ENCODE measurements at regions not wholly inside any gene's neighbourhood (a gene's known extent, or its start where the extent isn't known, plus 50 kb on each side); places are given as distances from the start of the nearest gene placed in this dataset.

- TF ChIP-seq POLR2AphosphoS5 (IDR thresholded peaks at IDR 0.05) (no peak), POLR2A (IDR thresholded peaks at IDR 0.05) (no peak), EP300 (IDR thresholded peaks at IDR 0.05) (no peak)
- TF ChIP-seq, protein P1, sequence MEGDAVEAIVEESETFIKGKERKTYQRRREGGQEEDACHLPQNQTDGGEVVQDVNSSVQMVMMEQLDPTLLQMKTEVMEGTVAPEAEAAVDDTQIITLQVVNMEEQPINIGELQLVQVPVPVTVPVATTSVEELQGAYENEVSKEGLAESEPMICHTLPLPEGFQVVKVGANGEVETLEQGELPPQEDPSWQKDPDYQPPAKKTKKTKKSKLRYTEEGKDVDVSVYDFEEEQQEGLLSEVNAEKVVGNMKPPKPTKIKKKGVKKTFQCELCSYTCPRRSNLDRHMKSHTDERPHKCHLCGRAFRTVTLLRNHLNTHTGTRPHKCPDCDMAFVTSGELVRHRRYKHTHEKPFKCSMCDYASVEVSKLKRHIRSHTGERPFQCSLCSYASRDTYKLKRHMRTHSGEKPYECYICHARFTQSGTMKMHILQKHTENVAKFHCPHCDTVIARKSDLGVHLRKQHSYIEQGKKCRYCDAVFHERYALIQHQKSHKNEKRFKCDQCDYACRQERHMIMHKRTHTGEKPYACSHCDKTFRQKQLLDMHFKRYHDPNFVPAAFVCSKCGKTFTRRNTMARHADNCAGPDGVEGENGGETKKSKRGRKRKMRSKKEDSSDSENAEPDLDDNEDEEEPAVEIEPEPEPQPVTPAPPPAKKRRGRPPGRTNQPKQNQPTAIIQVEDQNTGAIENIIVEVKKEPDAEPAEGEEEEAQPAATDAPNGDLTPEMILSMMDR (IDR thresholded peaks at IDR 0.05) = no peak
- DNase-seq (ENCODE audit: low spot score in 2 of 2) = no peak
- H3K4me3 ChIP-seq = no peak overlapping the region
Measured at GRCh38 chrY:15805985-15806384, 1281.7 kb downstream of the NLGN4Y start.

GRCh38 chrY:15814241-15814640, 1289.9 kb downstream of the NLGN4Y start:
- Histone ChIP-seq H3K27ac (no peak overlapping the region), H3K27me3 (no peaks in the 10 kb centered on the region), H3K9me3 (no peaks in the 10 kb centered on the region), H3K36me3 (no peaks in the 10 kb centered on the region), H3K4me3 (no peak overlapping the region), H3K4me1 (no peaks in the 10 kb centered on the region)
- TF ChIP-seq, protein P1 (IDR thresholded peaks at IDR 0.05) = no peak
- no peak for TF ChIP-seq POLR2AphosphoS5 (IDR thresholded peaks at IDR 0.05)
- TF ChIP-seq POLR2A (IDR thresholded peaks at IDR 0.05) = no peak
- TF ChIP-seq EP300 (IDR thresholded peaks at IDR 0.05) = no peak
- no CpG with 5 or more reads among the region's 6 CpGs for WGBS
- no peak for DNase-seq (ENCODE audit: low spot score in 2 of 2)

More at GRCh38 chrY:15805985-15806384, 1281.7 kb downstream of the NLGN4Y start:
- Histone ChIP-seq H3K27ac (no peak overlapping the region), H3K9me3 (no peaks in the 10 kb centered on the region), H3K36me3 (no peaks in the 10 kb centered on the region), H3K4me1 (no peaks in the 10 kb centered on the region), H3K27me3 (no peaks in the 10 kb centered on the region)

Measured in suprapubic skin (tissue), 4 donors.